ENCODE measurements at regions not wholly inside any gene's neighbourhood (a gene's known extent, or its start where the extent isn't known, plus 50 kb on each side); places are given as distances from the start of the nearest gene placed in this dataset.

GRCh38 chr1:212557739-212558692 lies 50.5 kb upstream of the ATF3 start:
- H3F3A ChIP-seq (ENCODE audit: low read depth): no peaks in the 10 kb centered on the region

GRCh38 chr1:212558693-212559480 lies 49.7 kb upstream of the ATF3 start:
- Histone ChIP-seq H3K4me3 (ENCODE audit: low read length, poor library complexity, severe bottlenecking) (peak overlapping the region; percentile 71), H3K9me2 (replicated peaks; ENCODE audit: low read depth, low read length) (no peaks in the 10 kb centered on the region), H3F3A (ENCODE audit: low read depth) (no peaks in the 10 kb centered on the region), H3K9me3 (ENCODE audit: insufficient read depth, low read depth, low read length) (no peaks in the 10 kb centered on the region), H3K36me3 (ENCODE audit: insufficient read depth, low read length) (no peaks in the 10 kb centered on the region), H3K27me3 (ENCODE audit: insufficient read depth, low read length, poor library complexity, severe bottlenecking) (no peaks in the 10 kb centered on the region), H3K9ac (ENCODE audit: low read depth, low read length, poor library complexity, severe bottlenecking) (peak overlapping the region; percentile 68), H2AFZ (ENCODE audit: low read length) (peak overlapping the region; percentile 97), H3K4me2 (ENCODE audit: low read depth, low read length, poor library complexity, severe bottlenecking) (peak overlapping the region; percentile 80), H3K4me1 (ENCODE audit: insufficient read depth, low read length, poor library complexity, severe bottlenecking) (peaks cover 6% of the 10 kb centered on the region), H3K79me2 (ENCODE audit: insufficient read depth, low read length) (no peaks in the 10 kb centered on the region), H4K20me1 (ENCODE audit: insufficient read depth, low read length, poor library complexity, severe bottlenecking) (no peaks in the 10 kb centered on the region)
- TF ChIP-seq EZH2phosphoT487 (IDR thresholded peaks at IDR 0.05; ENCODE audit: borderline replicate concordance): no peak
- TF ChIP-seq CTCF (conservative IDR thresholded peaks at IDR 0.05; ENCODE audit: low read length): no peak

More at GRCh38 chr1:212557739-212558692, 50.5 kb upstream of the ATF3 start:
- no peaks in the 10 kb centered on the region for H4K20me1 ChIP-seq (ENCODE audit: insufficient read depth, low read length, poor library complexity, severe bottlenecking)
- H3K4me1 ChIP-seq (ENCODE audit: insufficient read depth, low read length, poor library complexity, severe bottlenecking): peaks cover 6% of the 10 kb centered on the region
- H3K4me2 ChIP-seq (ENCODE audit: low read depth, low read length, poor library complexity, severe bottlenecking): peak overlapping the region; percentile 80
- H3K9me2 ChIP-seq (replicated peaks; ENCODE audit: low read depth, low read length): no peaks in the 10 kb centered on the region
- H3K27me3 ChIP-seq (ENCODE audit: insufficient read depth, low read length, poor library complexity, severe bottlenecking): no peaks in the 10 kb centered on the region
- H3K79me2 ChIP-seq (ENCODE audit: insufficient read depth, low read length): no peaks in the 10 kb centered on the region
- H3K4me3 ChIP-seq (ENCODE audit: low read length, poor library complexity, severe bottlenecking): peak overlapping the region; percentile 71
- peak overlapping the region; percentile 68 for H3K9ac ChIP-seq (ENCODE audit: low read depth, low read length, poor library complexity, severe bottlenecking)
- H2AFZ ChIP-seq (ENCODE audit: low read length): peak overlapping the region; percentile 97
- no peaks in the 10 kb centered on the region for H3K9me3 ChIP-seq (ENCODE audit: insufficient read depth, low read depth, low read length)
- TF ChIP-seq CTCF (conservative IDR thresholded peaks at IDR 0.05; ENCODE audit: low read length) (no peak), EZH2phosphoT487 (IDR thresholded peaks at IDR 0.05; ENCODE audit: borderline replicate concordance) (no peak)
- H3K36me3 ChIP-seq (ENCODE audit: insufficient read depth, low read length): no peaks in the 10 kb centered on the region

All from Loucy (cell line).